HG02571 (cell line): ENCODE measurements at regions not wholly inside any gene's neighbourhood (a gene's known extent, or its start where the extent isn't known, plus 50 kb on each side); places are given as distances from the start of the nearest gene placed in this dataset.
"Not testable (repeated sequence)": the region's sequence is repeated elsewhere in the genome, so short reads cannot be mapped to it uniquely, and the experiment has no call there.

Experiments
- ATAC-seq: cut with Tn5 transposase; IDR thresholded peaks from one replicate; pipeline ENCODE4 v1.9.1; 2021; ENCODE audit warnings: mild to moderate bottlenecking, moderate library complexity; ENCODE audit not compliant: unreplicated experiment

GRCh38 chr5:27836704-27837103 is 798.3 kb upstream of the CDH9 start:
- ATAC-seq: not testable (repeated sequence)

DNA sequence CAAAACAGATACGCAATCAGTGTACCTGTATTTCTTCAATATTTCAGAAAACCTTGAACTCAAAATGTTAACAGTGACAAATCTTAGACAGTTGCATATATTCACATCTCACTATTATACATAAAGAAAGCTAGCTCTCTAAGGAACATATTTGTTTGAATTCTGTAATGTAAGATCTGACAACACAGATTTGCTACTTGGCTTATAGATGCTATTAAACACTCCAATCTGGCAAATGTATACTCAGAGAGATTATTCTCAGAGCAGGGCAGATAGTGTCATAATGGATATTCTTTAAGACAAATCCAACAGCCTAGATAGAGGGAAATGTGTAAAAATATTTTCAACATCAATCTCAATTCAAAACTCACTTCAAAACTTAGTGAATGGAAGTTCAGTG is 794.5 kb upstream of the CDH9 start:
- no peak for ATAC-seq

- ATAC-seq: no peak
Observed at GRCh38 chr5:27830546-27830945, 792.2 kb upstream of the CDH9 start.

DNA sequence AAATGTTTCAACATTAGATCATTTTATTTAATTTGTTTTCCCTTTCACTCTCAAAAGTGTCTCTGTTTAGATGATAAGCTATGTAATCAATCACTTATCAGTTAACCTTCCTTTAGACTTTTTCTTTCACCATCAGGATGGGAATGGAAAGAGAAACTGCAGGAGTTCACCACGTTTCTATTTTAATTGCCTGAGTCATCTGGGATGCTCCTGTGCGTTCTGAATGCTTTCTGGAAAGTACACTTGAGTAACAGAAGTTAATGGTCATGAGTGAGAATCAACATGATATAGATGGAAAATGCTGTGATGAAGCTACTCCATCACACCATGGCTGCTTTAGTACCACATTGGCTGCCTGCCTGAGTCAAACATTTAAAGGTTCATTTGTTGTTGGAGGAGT is 783.3 kb upstream of the CDH9 start:
- no peak for ATAC-seq

DNA sequence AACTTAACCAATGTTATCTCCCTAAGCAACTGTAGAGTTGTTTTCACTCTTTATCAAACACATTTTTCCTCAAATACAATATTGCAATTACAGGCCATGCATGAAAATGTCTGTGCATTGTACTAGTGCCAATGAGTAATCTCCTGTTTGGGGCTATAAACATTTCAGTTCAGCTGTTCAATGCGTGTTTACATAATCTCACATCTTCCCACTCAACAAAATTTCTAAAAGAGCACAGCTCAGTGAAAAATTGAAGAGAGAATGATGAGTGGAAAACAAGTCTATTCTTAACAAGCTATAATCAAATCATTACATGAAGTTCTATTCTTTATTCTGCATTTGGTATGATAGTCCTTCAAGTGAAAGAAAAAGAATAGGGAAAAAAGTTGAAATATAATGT is 780.5 kb upstream of the CDH9 start:
- no peak for ATAC-seq

DNA sequence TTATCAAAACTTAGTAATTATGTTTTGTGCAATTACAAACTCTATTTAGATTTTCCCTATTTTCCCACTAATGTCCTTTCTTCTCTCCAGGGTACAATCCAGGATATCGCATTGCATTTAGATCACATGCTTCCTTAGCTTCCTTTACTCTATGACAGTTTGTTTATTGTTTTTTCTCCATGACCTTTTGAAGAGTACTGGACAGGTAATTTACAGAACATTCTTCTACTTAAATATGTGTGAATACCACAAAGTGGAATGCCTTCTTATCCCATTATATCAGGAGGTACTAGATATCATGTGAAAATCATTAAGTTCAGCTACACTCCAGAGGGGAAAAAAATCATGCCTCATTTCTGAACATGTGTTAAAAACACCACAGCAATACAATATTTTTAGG is 776.6 kb upstream of the CDH9 start:
- ATAC-seq: no peak

DNA sequence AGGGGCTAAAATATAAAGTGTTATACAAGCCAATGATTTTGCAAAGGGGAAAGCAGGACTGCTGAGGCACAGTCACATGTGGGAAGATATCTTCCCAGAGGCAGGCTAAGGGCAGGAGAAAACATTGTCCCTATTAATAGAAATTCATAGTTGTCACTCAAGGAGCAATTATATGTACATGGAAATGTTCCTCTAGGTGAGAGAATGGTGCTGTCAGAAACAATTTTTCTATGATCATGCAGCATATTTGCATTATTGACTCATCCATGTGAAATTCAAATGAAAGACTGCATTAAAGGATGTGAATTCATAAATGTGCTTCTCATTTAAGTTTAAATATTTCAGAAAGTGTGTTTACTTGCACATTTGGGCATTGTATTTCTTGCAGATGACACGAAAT is 775.9 kb upstream of the CDH9 start:
- ATAC-seq: no peak

GRCh38 chr5:27810458-27810857 is 772.1 kb upstream of the CDH9 start:
- ATAC-seq: no peak

DNA sequence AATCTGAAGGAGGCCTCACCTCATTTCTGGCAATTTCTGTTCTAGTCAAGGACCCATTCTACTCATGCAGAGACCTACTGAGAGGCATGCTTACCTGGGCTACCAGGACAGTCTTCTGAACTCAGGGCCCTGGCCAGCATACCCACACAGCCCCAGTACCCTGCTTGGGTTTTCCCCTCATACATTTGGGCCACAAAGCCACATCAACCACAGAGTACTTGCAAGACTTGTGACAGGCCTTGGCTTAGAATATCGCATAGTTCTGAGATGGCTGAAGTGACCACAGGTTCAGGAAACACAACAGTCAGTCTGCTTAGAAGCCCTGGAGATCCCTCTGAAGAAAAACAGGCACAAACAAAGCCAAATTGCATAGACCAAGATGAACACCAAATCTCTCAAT is 758.8 kb upstream of the CDH9 start:
- no peak for ATAC-seq

DNA sequence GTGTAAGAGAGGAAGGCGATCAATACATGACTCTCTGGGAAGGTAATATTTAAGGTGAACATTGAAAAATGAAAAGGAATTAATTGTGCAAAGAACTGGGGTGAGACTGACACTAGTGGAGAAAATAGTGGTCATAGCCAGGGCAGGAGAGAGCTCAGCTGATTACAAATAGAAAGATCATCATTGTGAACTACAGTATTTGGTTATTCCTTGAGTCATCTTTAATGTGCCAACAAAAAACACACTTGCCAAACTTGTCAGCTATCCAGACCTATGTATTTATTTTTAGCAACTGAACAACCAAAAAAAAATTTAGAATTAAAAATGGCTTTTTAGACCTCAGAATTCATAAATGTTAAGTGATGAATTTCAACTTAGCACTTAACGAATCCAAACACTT is 749.8 kb upstream of the CDH9 start:
- no peak for ATAC-seq

DNA sequence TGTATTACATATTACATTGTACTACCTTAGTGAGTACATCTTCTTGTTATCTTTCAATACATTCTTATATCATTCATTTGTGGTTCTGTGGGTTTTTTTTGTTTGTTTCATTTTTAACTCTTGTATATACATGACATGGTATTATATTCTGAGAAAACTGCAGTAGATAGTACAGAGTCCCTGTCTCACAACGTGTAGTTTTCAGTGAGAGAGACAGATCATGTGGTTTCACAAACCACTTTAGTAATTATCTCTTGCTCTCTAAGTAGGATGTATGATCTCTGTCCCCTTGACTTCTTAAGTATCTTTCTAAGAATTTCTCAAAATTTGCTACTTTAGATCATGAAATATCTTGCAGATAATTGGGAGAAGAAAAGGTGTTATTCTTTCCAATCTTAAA is 745.9 kb upstream of the CDH9 start:
- no peak for ATAC-seq

- ATAC-seq: no peak
Observed at GRCh38 chr5:27778121-27778520, 739.7 kb upstream of the CDH9 start.

GRCh38 chr5:27773636-27774035 is 735.2 kb upstream of the CDH9 start:
- ATAC-seq: no peak

GRCh38 chr5:27773166-27773565 is 734.8 kb upstream of the CDH9 start:
- no peak for ATAC-seq

DNA sequence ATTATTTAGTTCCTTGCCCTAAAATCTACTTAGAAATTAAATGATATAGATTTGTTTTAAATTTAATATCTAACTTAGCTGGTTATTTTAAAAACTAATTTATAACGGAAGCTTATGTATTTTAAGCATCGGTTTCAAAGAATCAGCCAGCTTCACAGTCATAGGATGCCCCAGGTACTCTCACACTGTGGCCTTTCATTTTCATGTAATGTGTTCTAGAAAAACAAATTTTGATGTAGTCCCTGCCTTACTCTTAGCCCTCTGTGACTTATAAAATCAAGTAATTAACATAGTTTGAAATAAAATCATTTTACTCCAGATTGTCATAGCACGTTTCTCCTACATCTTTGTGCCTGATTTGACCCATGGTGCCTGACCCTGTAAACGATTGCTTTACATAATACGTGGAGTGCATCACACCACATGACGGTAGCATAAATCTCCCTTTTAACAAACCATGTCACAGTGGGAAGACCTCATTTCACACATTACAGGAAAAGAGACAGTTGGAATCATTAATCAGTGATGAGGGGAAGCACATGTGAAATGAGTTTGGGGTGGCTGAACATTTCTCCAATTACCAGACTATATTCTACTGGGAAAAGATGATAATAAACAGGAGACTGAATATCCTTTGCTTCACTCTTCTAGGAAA is 731.5 kb upstream of the CDH9 start:
- ATAC-seq: no peak

- no peak for ATAC-seq
Observed at GRCh38 chr5:27748847-27749246, 710.5 kb upstream of the CDH9 start.

DNA sequence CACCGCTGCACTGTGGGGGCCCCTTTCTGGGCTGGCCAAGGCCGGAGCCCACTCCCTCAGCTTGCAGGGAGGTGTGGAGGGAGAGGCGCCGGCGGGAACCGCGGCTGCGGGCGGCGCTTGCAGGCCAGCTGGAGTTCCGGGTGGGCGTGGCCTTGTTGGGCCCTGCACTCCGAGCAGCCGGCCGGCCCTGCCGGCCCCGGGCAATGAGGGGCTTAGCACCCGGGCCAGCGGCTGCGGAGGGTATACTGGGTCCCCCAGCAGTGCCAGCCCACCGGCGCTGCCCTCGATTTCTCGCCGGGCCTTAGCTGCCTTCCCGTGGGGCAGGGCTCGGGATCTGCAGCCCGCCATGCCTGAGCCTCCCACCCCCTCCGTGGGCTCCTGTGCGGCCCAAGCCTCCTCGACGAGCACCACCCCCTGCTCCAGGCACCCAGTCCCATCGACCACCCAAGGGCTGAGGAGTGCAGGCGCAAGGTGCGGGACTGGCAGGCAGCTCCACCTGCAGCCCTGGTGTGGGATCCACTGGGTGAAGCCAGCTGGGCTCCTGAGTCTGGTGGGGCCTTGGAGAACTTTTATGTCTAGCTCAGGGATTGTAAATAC is 705.1 kb upstream of the CDH9 start:
- ATAC-seq: not testable (repeated sequence)

GRCh38 chr5:27742805-27743204 is 704.4 kb upstream of the CDH9 start:
- ATAC-seq: no peak

GRCh38 chr5:27734838-27735237 is 696.5 kb upstream of the CDH9 start:
- ATAC-seq: no peak

GRCh38 chr5:27733237-27733636 is 694.9 kb upstream of the CDH9 start:
- ATAC-seq: no peak

DNA sequence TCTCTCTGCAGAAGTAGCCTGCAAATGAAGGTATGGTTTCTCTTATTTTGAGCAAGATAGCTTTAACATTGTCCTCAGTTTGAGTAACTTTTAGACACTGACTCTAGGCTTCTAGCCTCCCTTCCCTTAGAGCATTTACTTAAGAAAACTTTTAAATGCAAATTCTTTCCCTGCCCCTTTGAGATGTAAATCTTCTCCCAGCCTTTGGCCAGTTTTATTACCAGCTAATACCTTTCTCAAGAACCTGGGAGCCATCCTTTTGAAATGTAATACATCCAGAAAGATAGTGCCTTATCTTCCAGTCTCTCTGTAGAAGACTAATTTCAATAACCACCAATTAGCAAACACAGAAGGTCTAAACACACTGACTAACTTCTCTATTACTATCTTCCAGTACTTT is 688.9 kb upstream of the CDH9 start:
- ATAC-seq: no peak

DNA sequence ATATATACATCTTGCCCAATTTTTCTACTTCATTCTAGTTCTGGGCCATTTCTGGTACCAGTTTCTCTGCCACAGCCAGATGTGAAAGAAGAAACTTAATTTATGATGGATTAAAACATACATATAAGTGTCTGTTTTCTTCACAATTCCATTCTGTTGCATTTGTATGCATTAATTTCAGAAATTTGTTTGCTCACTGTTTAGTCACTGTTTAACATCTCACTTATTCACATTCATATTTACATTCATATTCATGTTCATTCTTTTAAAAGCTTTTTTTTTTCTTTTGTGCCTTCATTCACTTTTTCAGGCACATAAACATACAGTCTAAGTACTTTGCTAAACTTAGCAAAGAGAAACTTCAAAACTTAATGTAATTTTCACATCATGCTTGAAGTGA is 684.0 kb upstream of the CDH9 start:
- ATAC-seq: no peak

GRCh38 chr5:27708534-27708933 is 670.1 kb upstream of the CDH9 start:
- ATAC-seq: no peak
